ENCODE measurements at regions not wholly inside any gene's neighbourhood (a gene's known extent, or its start where the extent isn't known, plus 50 kb on each side); places are given as distances from the start of the nearest gene placed in this dataset.

- no peak for TF ChIP-seq CTCF (IDR thresholded peaks at IDR 0.05)
- TF ChIP-seq POLR2A (IDR thresholded peaks at IDR 0.05) = no peak
Measured at GRCh38 chr14:66137081-66137480, 349.1 kb upstream of the CCDC196 start.
